WTC11 (cell line): ENCODE measurements at regions not wholly inside any gene's neighbourhood (a gene's known extent, or its start where the extent isn't known, plus 50 kb on each side); places are given as distances from the start of the nearest gene placed in this dataset.

Experiments
- CBFB ChIP-seq: sonication (generic); formaldehyde crosslinking; IDR thresholded peaks from 2 replicates; pipeline ENCODE4 v1.8.1; 2022; ENCODE audit warnings: mild to moderate bottlenecking, low read depth, missing genetic modification reagents
- CREB1 ChIP-seq: sonication (generic); formaldehyde crosslinking; IDR thresholded peaks from 2 replicates; pipeline ENCODE4 v1.8.0; 2023; ENCODE audit warnings: mild to moderate bottlenecking, missing genetic modification reagents
- FOXP1 ChIP-seq: sonication (generic); formaldehyde crosslinking; IDR thresholded peaks from 2 replicates; pipeline ENCODE4 v1.8.0; 2022; ENCODE audit warnings: missing genetic modification reagents, mild to moderate bottlenecking, moderate library complexity, borderline replicate concordance
- SP1 ChIP-seq: sonication (generic); formaldehyde crosslinking; conservative IDR thresholded peaks from 2 replicates; pipeline ENCODE4 v1.8.1; 2022; ENCODE audit warnings: missing genetic modification reagents
- ZNF121 ChIP-seq: sonication (generic); formaldehyde crosslinking; IDR thresholded peaks from 2 replicates; pipeline ENCODE4 v1.8.0; 2023; ENCODE audit warnings: missing genetic modification reagents
- TF ChIP-seq, protein P1 (sequence below): fragments of 200-600 bp; IDR thresholded peaks from 2 replicates; pipeline ENCODE4 v1.8.0; 2022; ENCODE audit warnings: antibody characterized with exemption
- TF ChIP-seq, protein P2 (sequence below): sonication (generic); formaldehyde crosslinking; IDR thresholded peaks from 2 replicates; pipeline ENCODE4 v1.8.1; 2022; ENCODE audit warnings: missing genetic modification reagents, borderline replicate concordance
- TF ChIP-seq, protein P3 (sequence below): sonication (generic); formaldehyde crosslinking; conservative IDR thresholded peaks from 2 replicates; pipeline ENCODE4 v1.8.1; 2023; ENCODE audit warnings: mild to moderate bottlenecking, low read depth, missing genetic modification reagents, moderate library complexity
- TF ChIP-seq, protein P4 (sequence below): sonication (generic); formaldehyde crosslinking; conservative IDR thresholded peaks from 2 replicates; pipeline ENCODE4 v1.8.1; 2022; ENCODE audit warnings: mild to moderate bottlenecking, missing genetic modification reagents
- TF ChIP-seq, protein P5 (sequence below): sonication (generic); formaldehyde crosslinking; IDR thresholded peaks from 2 replicates; pipeline ENCODE4 v1.8.0; 2022; ENCODE audit warnings: mild to moderate bottlenecking, missing genetic modification reagents
- TF ChIP-seq, protein P6 (sequence below): sonication (generic); formaldehyde crosslinking; IDR thresholded peaks from 2 replicates; pipeline ENCODE4 v1.8.1; 2022; ENCODE audit warnings: low read depth, missing genetic modification reagents, borderline replicate concordance
- TF ChIP-seq, protein P7 (sequence below): sonication (generic); formaldehyde crosslinking; IDR thresholded peaks from 2 replicates; pipeline ENCODE4 v1.8.0; 2023; ENCODE audit warnings: mild to moderate bottlenecking, missing genetic modification reagents
- TF ChIP-seq, protein P8 (sequence below): sonication (generic); formaldehyde crosslinking; IDR thresholded peaks from 2 replicates; pipeline ENCODE4 v1.8.0; 2022; ENCODE audit warnings: mild to moderate bottlenecking, missing genetic modification reagents
- TF ChIP-seq, protein P9 (sequence below): sonication (generic); formaldehyde crosslinking; IDR thresholded peaks from 2 replicates; pipeline ENCODE4 v1.8.0; 2022; ENCODE audit warnings: mild to moderate bottlenecking, missing genetic modification reagents

DNA sequence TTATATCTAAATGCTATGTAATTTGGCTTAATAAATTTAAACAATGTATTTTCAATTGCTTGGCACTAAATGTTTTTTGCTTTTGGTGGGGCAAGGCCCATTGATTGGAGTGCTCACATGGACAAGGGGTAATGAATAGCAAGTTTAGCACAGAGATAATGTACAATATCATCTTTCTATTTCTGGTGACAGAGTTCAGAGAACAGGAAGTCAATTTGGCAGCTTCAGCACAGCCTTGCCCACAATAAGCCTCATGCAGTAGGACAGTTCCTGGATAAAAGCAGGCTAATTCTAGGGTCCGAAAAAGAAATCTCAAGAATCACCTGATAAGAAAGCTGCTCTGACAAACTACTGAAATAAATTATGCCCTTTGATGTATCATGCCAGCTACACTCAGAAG lies 443.9 kb upstream of the FSHR start:
- TF ChIP-seq, protein P1, sequence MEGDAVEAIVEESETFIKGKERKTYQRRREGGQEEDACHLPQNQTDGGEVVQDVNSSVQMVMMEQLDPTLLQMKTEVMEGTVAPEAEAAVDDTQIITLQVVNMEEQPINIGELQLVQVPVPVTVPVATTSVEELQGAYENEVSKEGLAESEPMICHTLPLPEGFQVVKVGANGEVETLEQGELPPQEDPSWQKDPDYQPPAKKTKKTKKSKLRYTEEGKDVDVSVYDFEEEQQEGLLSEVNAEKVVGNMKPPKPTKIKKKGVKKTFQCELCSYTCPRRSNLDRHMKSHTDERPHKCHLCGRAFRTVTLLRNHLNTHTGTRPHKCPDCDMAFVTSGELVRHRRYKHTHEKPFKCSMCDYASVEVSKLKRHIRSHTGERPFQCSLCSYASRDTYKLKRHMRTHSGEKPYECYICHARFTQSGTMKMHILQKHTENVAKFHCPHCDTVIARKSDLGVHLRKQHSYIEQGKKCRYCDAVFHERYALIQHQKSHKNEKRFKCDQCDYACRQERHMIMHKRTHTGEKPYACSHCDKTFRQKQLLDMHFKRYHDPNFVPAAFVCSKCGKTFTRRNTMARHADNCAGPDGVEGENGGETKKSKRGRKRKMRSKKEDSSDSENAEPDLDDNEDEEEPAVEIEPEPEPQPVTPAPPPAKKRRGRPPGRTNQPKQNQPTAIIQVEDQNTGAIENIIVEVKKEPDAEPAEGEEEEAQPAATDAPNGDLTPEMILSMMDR: no peak
- TF ChIP-seq FOXP1 (CRISPR knock-in tag) (no peak), ZNF121 (CRISPR knock-in tag) (no peak), SP1 (CRISPR knock-in tag) (no peak), CBFB (CRISPR knock-in tag) (no peak), CREB1 (CRISPR knock-in tag) (no peak)
- TF ChIP-seq, protein P2, sequence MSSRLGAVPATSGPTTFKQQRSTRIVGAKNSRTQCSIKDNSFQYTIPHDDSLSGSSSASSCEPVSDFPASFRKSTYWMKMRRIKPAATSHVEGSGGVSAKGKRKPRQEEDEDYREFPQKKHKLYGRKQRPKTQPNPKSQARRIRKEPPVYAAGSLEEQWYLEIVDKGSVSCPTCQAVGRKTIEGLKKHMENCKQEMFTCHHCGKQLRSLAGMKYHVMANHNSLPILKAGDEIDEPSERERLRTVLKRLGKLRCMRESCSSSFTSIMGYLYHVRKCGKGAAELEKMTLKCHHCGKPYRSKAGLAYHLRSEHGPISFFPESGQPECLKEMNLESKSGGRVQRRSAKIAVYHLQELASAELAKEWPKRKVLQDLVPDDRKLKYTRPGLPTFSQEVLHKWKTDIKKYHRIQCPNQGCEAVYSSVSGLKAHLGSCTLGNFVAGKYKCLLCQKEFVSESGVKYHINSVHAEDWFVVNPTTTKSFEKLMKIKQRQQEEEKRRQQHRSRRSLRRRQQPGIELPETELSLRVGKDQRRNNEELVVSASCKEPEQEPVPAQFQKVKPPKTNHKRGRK (CRISPR knock-in tag): no peak
- TF ChIP-seq, protein P3, sequence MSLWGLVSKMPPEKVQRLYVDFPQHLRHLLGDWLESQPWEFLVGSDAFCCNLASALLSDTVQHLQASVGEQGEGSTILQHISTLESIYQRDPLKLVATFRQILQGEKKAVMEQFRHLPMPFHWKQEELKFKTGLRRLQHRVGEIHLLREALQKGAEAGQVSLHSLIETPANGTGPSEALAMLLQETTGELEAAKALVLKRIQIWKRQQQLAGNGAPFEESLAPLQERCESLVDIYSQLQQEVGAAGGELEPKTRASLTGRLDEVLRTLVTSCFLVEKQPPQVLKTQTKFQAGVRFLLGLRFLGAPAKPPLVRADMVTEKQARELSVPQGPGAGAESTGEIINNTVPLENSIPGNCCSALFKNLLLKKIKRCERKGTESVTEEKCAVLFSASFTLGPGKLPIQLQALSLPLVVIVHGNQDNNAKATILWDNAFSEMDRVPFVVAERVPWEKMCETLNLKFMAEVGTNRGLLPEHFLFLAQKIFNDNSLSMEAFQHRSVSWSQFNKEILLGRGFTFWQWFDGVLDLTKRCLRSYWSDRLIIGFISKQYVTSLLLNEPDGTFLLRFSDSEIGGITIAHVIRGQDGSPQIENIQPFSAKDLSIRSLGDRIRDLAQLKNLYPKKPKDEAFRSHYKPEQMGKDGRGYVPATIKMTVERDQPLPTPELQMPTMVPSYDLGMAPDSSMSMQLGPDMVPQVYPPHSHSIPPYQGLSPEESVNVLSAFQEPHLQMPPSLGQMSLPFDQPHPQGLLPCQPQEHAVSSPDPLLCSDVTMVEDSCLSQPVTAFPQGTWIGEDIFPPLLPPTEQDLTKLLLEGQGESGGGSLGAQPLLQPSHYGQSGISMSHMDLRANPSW (CRISPR knock-in tag): no peak
- TF ChIP-seq, protein P4, sequence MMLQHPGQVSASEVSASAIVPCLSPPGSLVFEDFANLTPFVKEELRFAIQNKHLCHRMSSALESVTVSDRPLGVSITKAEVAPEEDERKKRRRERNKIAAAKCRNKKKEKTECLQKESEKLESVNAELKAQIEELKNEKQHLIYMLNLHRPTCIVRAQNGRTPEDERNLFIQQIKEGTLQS (CRISPR knock-in tag): no peak
- TF ChIP-seq, protein P5, sequence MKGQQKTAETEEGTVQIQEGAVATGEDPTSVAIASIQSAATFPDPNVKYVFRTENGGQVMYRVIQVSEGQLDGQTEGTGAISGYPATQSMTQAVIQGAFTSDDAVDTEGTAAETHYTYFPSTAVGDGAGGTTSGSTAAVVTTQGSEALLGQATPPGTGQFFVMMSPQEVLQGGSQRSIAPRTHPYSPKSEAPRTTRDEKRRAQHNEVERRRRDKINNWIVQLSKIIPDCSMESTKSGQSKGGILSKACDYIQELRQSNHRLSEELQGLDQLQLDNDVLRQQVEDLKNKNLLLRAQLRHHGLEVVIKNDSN (CRISPR knock-in tag): no peak
- TF ChIP-seq, protein P6, sequence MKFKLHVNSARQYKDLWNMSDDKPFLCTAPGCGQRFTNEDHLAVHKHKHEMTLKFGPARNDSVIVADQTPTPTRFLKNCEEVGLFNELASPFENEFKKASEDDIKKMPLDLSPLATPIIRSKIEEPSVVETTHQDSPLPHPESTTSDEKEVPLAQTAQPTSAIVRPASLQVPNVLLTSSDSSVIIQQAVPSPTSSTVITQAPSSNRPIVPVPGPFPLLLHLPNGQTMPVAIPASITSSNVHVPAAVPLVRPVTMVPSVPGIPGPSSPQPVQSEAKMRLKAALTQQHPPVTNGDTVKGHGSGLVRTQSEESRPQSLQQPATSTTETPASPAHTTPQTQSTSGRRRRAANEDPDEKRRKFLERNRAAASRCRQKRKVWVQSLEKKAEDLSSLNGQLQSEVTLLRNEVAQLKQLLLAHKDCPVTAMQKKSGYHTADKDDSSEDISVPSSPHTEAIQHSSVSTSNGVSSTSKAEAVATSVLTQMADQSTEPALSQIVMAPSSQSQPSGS: no peak
- TF ChIP-seq, protein P7, sequence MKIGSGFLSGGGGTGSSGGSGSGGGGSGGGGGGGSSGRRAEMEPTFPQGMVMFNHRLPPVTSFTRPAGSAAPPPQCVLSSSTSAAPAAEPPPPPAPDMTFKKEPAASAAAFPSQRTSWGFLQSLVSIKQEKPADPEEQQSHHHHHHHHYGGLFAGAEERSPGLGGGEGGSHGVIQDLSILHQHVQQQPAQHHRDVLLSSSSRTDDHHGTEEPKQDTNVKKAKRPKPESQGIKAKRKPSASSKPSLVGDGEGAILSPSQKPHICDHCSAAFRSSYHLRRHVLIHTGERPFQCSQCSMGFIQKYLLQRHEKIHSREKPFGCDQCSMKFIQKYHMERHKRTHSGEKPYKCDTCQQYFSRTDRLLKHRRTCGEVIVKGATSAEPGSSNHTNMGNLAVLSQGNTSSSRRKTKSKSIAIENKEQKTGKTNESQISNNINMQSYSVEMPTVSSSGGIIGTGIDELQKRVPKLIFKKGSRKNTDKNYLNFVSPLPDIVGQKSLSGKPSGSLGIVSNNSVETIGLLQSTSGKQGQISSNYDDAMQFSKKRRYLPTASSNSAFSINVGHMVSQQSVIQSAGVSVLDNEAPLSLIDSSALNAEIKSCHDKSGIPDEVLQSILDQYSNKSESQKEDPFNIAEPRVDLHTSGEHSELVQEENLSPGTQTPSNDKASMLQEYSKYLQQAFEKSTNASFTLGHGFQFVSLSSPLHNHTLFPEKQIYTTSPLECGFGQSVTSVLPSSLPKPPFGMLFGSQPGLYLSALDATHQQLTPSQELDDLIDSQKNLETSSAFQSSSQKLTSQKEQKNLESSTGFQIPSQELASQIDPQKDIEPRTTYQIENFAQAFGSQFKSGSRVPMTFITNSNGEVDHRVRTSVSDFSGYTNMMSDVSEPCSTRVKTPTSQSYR (CRISPR knock-in tag): no peak
- TF ChIP-seq, protein P8, sequence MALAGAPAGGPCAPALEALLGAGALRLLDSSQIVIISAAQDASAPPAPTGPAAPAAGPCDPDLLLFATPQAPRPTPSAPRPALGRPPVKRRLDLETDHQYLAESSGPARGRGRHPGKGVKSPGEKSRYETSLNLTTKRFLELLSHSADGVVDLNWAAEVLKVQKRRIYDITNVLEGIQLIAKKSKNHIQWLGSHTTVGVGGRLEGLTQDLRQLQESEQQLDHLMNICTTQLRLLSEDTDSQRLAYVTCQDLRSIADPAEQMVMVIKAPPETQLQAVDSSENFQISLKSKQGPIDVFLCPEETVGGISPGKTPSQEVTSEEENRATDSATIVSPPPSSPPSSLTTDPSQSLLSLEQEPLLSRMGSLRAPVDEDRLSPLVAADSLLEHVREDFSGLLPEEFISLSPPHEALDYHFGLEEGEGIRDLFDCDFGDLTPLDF: no peak
- TF ChIP-seq, protein P9, sequence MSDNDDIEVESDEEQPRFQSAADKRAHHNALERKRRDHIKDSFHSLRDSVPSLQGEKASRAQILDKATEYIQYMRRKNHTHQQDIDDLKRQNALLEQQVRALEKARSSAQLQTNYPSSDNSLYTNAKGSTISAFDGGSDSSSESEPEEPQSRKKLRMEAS (CRISPR knock-in tag): no peak
